ENCODE measurements at regions not wholly inside any gene's neighbourhood (a gene's known extent, or its start where the extent isn't known, plus 50 kb on each side); places are given as distances from the start of the nearest gene placed in this dataset.
"Not testable (repeated sequence)": the region's sequence is repeated elsewhere in the genome, so short reads cannot be mapped to it uniquely, and the experiment has no call there.

- TF ChIP-seq, protein P1, sequence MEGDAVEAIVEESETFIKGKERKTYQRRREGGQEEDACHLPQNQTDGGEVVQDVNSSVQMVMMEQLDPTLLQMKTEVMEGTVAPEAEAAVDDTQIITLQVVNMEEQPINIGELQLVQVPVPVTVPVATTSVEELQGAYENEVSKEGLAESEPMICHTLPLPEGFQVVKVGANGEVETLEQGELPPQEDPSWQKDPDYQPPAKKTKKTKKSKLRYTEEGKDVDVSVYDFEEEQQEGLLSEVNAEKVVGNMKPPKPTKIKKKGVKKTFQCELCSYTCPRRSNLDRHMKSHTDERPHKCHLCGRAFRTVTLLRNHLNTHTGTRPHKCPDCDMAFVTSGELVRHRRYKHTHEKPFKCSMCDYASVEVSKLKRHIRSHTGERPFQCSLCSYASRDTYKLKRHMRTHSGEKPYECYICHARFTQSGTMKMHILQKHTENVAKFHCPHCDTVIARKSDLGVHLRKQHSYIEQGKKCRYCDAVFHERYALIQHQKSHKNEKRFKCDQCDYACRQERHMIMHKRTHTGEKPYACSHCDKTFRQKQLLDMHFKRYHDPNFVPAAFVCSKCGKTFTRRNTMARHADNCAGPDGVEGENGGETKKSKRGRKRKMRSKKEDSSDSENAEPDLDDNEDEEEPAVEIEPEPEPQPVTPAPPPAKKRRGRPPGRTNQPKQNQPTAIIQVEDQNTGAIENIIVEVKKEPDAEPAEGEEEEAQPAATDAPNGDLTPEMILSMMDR (IDR thresholded peaks at IDR 0.05; ENCODE audit: low read depth, low read length, missing control alignments), result no peak
- Histone ChIP-seq H3K27me3 (replicated peaks) (no peaks in the 10 kb centered on the region), H3K36me3 (replicated peaks) (no peaks in the 10 kb centered on the region), H3K4me3 (ENCODE audit: low read depth, low read length) (no peak overlapping the region), H3K27ac (no peak overlapping the region)
- DNase-seq, result no peak
- in situ Hi-C loops (cut with HindIII; ENCODE audit: low pct_ligation_motif_present, low sequenced_read_pairs), result no loop called here
These were observed 298.1 kb downstream of the TFAP2B start for GRCh38 chr6:51116723-51117122.

- no peak overlapping the region for H3K4me3 ChIP-seq (ENCODE audit: low read depth, low read length)
- no peak for DNase-seq
- no peaks in the 10 kb centered on the region for H3K27me3 ChIP-seq (replicated peaks)
- H3K27ac ChIP-seq, result no peak overlapping the region
- TF ChIP-seq, protein P1 (IDR thresholded peaks at IDR 0.05; ENCODE audit: low read depth, low read length, missing control alignments), result no peak
- H3K36me3 ChIP-seq (replicated peaks), result no peaks in the 10 kb centered on the region
- in situ Hi-C loops (cut with HindIII; ENCODE audit: low pct_ligation_motif_present, low sequenced_read_pairs), result no loop called here
These were observed 300.1 kb downstream of the TFAP2B start for GRCh38 chr6:51118792-51119191.

DNA sequence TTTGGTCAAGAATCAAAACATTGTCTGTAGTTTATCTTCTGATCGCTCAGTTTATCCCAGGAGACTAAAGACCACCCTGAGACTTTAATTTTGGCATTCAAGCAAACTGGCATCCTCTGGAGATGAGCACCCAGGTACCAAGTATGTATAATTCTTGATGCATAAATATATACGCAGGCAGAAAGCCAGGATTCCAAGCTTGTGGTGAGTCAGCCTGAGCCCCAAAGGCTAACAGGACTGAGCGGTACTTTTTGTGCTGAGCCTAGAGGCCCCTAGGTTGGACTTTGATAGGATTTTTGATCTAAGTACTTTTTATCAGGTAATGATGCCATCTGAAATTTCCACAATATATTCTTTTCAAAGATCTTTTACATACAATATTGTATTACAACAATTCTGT, 301.3 kb downstream of the TFAP2B start:
- Histone ChIP-seq H3K27me3 (replicated peaks) (no peaks in the 10 kb centered on the region), H3K4me3 (ENCODE audit: low read depth, low read length) (no peak overlapping the region), H3K27ac (no peak overlapping the region), H3K36me3 (replicated peaks) (no peaks in the 10 kb centered on the region)
- TF ChIP-seq, protein P1 (IDR thresholded peaks at IDR 0.05; ENCODE audit: low read depth, low read length, missing control alignments), result no peak
- DNase-seq, result no peak
- in situ Hi-C loops (cut with HindIII; ENCODE audit: low pct_ligation_motif_present, low sequenced_read_pairs), result no loop called here

DNA sequence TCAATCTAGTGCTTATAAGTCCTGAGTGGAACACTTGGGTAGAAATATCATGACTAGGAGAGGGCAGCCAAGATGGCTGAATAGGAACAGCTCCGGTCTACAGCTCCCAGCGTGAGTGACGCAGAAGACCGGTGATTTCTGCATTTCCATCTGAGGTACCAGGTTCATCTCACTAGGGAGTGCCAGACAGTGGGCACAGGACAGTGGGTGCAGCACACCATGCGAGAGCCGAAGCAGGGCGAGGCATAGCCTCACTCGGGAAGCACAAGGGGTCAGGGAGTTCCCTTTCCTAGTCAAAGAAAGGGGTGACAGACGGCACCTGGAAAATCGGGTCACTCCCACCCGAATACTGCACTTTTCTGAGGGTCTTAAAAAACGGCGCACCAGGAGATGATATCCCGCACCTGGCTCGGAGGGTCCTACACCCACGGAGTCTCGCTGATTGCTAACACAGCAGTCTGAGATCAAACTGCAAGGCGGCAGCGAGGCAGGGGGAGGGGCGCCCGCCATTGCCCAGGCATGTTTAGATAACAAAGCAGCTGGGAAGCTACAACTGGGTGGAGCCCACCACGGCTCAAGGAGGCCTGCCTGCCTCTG, 302.8 kb downstream of the TFAP2B start:
- H3K27ac ChIP-seq; H3K36me3 ChIP-seq (replicated peaks); H3K27me3 ChIP-seq (replicated peaks); H3K4me3 ChIP-seq (ENCODE audit: low read depth, low read length); in situ Hi-C loops (cut with HindIII; ENCODE audit: low pct_ligation_motif_present, low sequenced_read_pairs); DNase-seq: not testable (repeated sequence)

DNA sequence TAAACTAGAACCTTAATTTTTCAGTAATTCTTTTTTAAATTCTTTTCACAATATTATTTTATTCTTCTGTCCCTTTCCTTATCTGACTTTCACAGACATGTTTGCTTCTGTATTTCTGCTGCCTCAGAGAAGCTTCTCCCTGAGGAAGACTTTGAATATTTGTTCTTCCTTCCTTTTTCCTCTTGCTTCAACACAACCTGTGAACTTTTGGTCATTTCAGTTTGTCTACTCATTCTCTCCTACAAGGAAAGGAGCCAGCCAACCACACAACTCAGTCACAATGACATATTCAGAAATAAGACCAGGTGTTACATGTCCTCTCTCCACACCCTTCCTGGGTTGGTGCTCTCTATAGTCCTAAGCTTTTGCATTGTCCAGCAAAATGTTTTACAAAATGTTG, 310.4 kb downstream of the TFAP2B start:
- Histone ChIP-seq H3K27ac (no peak overlapping the region), H3K36me3 (replicated peaks) (no peaks in the 10 kb centered on the region), H3K4me3 (ENCODE audit: low read depth, low read length) (no peak overlapping the region), H3K27me3 (replicated peaks) (no peaks in the 10 kb centered on the region)
- TF ChIP-seq, protein P1 (IDR thresholded peaks at IDR 0.05; ENCODE audit: low read depth, low read length, missing control alignments), result no peak
- DNase-seq, result no peak
- in situ Hi-C loops (cut with HindIII; ENCODE audit: low pct_ligation_motif_present, low sequenced_read_pairs), result no loop called here

GRCh38 chr6:51137777-51138176, 319.1 kb downstream of the TFAP2B start:
- Histone ChIP-seq H3K27ac (no peak overlapping the region), H3K27me3 (replicated peaks) (no peaks in the 10 kb centered on the region), H3K36me3 (replicated peaks) (no peaks in the 10 kb centered on the region), H3K4me3 (ENCODE audit: low read depth, low read length) (no peak overlapping the region)
- in situ Hi-C loops (cut with HindIII; ENCODE audit: low pct_ligation_motif_present, low sequenced_read_pairs), result no loop called here
- TF ChIP-seq, protein P1 (IDR thresholded peaks at IDR 0.05; ENCODE audit: low read depth, low read length, missing control alignments), result no peak
- no peak for DNase-seq

All from brain microvascular endothelial cell (primary cell).